OCI-LY1 (cell line): ENCODE measurements at regions not wholly inside any gene's neighbourhood (a gene's known extent, or its start where the extent isn't known, plus 50 kb on each side); places are given as distances from the start of the nearest gene placed in this dataset.

Experiments used
- H2AFZ ChIP-seq: fragments of 200-600 bp; sonication (generic), shearing (Covaris generic); 2 replicates; pipeline ENCODE4 v1.6.0; 2014; ENCODE audit warnings: antibody characterized with exemption, mild to moderate bottlenecking, low read length
- H3F3A ChIP-seq: fragments of 200-600 bp; sonication (generic), shearing (Covaris generic); 2 replicates; pipeline ENCODE4 v1.6.0; 2014; ENCODE audit warnings: mild to moderate bottlenecking, antibody characterized with exemption, low read length, moderate library complexity; ENCODE audit not compliant: insufficient read depth
- H3K27ac ChIP-seq: fragments of 200-600 bp; sonication (generic); 2 replicates; pipeline ENCODE4 v1.5.1; 2014; ENCODE audit warnings: low read length, mixed run types, mild to moderate bottlenecking, low read depth; ENCODE audit not compliant: poor library complexity, severe bottlenecking
- H3K27me3 ChIP-seq: fragments of 200-600 bp; sonication (generic); 2 replicates; pipeline ENCODE4 v1.6.0; 2014; ENCODE audit warnings: antibody characterized with exemption, mild to moderate bottlenecking, low read length, moderate library complexity; ENCODE audit not compliant: insufficient read depth
- H3K36me3 ChIP-seq: fragments of 200-600 bp; sonication (generic); 2 replicates; pipeline ENCODE4 v1.6.1; 2014; ENCODE audit warnings: mild to moderate bottlenecking, antibody characterized with exemption, low read length, moderate library complexity, mixed read lengths; ENCODE audit not compliant: insufficient read depth
- H3K4me1 ChIP-seq: fragments of 200-600 bp; sonication (generic); 2 replicates; pipeline ENCODE4 v1.5.1; 2014; ENCODE audit warnings: mild to moderate bottlenecking, low read length, moderate library complexity; ENCODE audit not compliant: insufficient read depth, severe bottlenecking
- H3K4me2 ChIP-seq: fragments of 200-600 bp; sonication (generic), shearing (Covaris generic); 2 replicates; pipeline ENCODE4 v1.6.1; 2014; ENCODE audit warnings: low read length
- H3K4me3 ChIP-seq: fragments of 200-600 bp; sonication (generic); 2 replicates; pipeline ENCODE4 v1.5.1; 2014; ENCODE audit warnings: low read length, low read depth, mild to moderate bottlenecking, mixed read lengths; ENCODE audit not compliant: poor library complexity, severe bottlenecking
- H3K79me2 ChIP-seq: fragments of 200-600 bp; shearing (Covaris generic); 2 replicates; pipeline ENCODE4 v1.6.1; 2016; ENCODE audit warnings: mixed run types, low read length, mixed read lengths; ENCODE audit not compliant: insufficient read depth
- H3K9ac ChIP-seq: fragments of 200-600 bp; sonication (generic), shearing (Covaris generic); 2 replicates; pipeline ENCODE4 v1.6.1; 2014; ENCODE audit warnings: mild to moderate bottlenecking, low read length, mixed read lengths
- H3K9me2 ChIP-seq: fragments of 200-600 bp; sonication (generic), shearing (Covaris generic); 2 replicates; pipeline ENCODE4 v1.6.1; 2014; ENCODE audit warnings: low read depth, mild to moderate bottlenecking, low read length, mixed read lengths
- H3K9me3 ChIP-seq: fragments of 200-600 bp; shearing (Covaris generic); 2 replicates; pipeline ENCODE4 v1.6.1; 2014; ENCODE audit warnings: low read length, mixed read lengths
- H4K20me1 ChIP-seq: fragments of 200-600 bp; sonication (generic), shearing (Covaris generic); 2 replicates; pipeline ENCODE4 v1.6.0; 2016; ENCODE audit warnings: mild to moderate bottlenecking, low read length; ENCODE audit not compliant: insufficient read depth
- CTCF ChIP-seq: fragments of 200-600 bp; sonication (generic), shearing (Covaris generic); IDR thresholded peaks from 2 replicates; pipeline ENCODE4 v1.5.1; 2017; ENCODE audit warnings: mild to moderate bottlenecking, antibody characterized with exemption, low read length, moderate library complexity, mixed read lengths
- EZH2 ChIP-seq: fragments of 200-600 bp; sonication (generic), shearing (Covaris generic); IDR thresholded peaks from 2 replicates; pipeline ENCODE4 v1.8.0; 2017; ENCODE audit warnings: borderline replicate concordance, mixed run types, mild to moderate bottlenecking, antibody characterized with exemption, low read length, moderate library complexity, mixed read lengths

- Histone ChIP-seq H3K4me1 (no peaks in the 10 kb centered on the region), H4K20me1 (no peaks in the 10 kb centered on the region), H3F3A (no peaks in the 10 kb centered on the region), H3K27ac (no peak overlapping the region), H3K9me2 (no peaks in the 10 kb centered on the region), H3K9me3 (no peaks in the 10 kb centered on the region), H3K79me2 (no peaks in the 10 kb centered on the region), H3K36me3 (no peaks in the 10 kb centered on the region), H3K27me3 (no peaks in the 10 kb centered on the region), H3K4me2 (no peak overlapping the region), H2AFZ (no peak overlapping the region), H3K9ac (no peak overlapping the region), H3K4me3 (no peak overlapping the region)
- no peak for TF ChIP-seq CTCF
- TF ChIP-seq EZH2: no peak
These were observed 856.5 kb upstream of the MAP3K7 start for GRCh38 chr6:91443405-91443804.

GRCh38 chr6:91442342-91442741 is 855.5 kb upstream of the MAP3K7 start:
- no peaks in the 10 kb centered on the region for H3K36me3 ChIP-seq
- no peaks in the 10 kb centered on the region for H3K4me1 ChIP-seq
- H3K27me3 ChIP-seq: no peaks in the 10 kb centered on the region
- H3K9me3 ChIP-seq: no peaks in the 10 kb centered on the region
- no peak overlapping the region for H3K27ac ChIP-seq
- H3K4me2 ChIP-seq: no peak overlapping the region
- H3K4me3 ChIP-seq: no peak overlapping the region
- H3K9ac ChIP-seq: no peak overlapping the region
- H2AFZ ChIP-seq: no peak overlapping the region
- no peaks in the 10 kb centered on the region for H4K20me1 ChIP-seq
- TF ChIP-seq CTCF (no peak), EZH2 (no peak)
- no peaks in the 10 kb centered on the region for H3F3A ChIP-seq
- H3K9me2 ChIP-seq: no peaks in the 10 kb centered on the region
- H3K79me2 ChIP-seq: no peaks in the 10 kb centered on the region

GRCh38 chr6:91438570-91438969 is 851.7 kb upstream of the MAP3K7 start:
- TF ChIP-seq EZH2 (no peak), CTCF (no peak)
- H3K79me2 ChIP-seq: no peaks in the 10 kb centered on the region
- H3K4me3 ChIP-seq: no peak overlapping the region
- no peaks in the 10 kb centered on the region for H3K36me3 ChIP-seq
- no peaks in the 10 kb centered on the region for H3K4me1 ChIP-seq
- no peak overlapping the region for H3K9ac ChIP-seq
- no peaks in the 10 kb centered on the region for H4K20me1 ChIP-seq
- H3K9me3 ChIP-seq: no peaks in the 10 kb centered on the region
- no peaks in the 10 kb centered on the region for H3F3A ChIP-seq
- no peaks in the 10 kb centered on the region for H3K27me3 ChIP-seq
- no peak overlapping the region for H2AFZ ChIP-seq
- H3K4me2 ChIP-seq: no peak overlapping the region
- H3K9me2 ChIP-seq: no peaks in the 10 kb centered on the region
- H3K27ac ChIP-seq: no peak overlapping the region
